GM13977 (cell line): ENCODE measurements at regions not wholly inside any gene's neighbourhood (a gene's known extent, or its start where the extent isn't known, plus 50 kb on each side); places are given as distances from the start of the nearest gene placed in this dataset.
"Not testable (repeated sequence)": the region's sequence is repeated elsewhere in the genome, so short reads cannot be mapped to it uniquely, and the experiment has no call there.

Experiments
- DNase-seq: peaks from one replicate; pipeline ENCODE4 v3.0.0; 2012; ENCODE audit warnings: low spot score
- in situ Hi-C: fragments of 300-500 bp; cut with MboI; formaldehyde crosslinking; loops from one replicate; pipeline ENCODE4 v1.12.0; 2022; ENCODE audit warnings: low sequenced_read_pairs, low pct_unique_long_range_greater_than_20kb, mixed read lengths, inconsistent platforms; ENCODE audit not compliant: unreplicated experiment
- TF ChIP-seq, protein P1 (sequence below): IDR thresholded peaks from 2 replicates; pipeline ENCODE4 v1.5.1; 2012; ENCODE audit warnings: mild to moderate bottlenecking, control low read depth; ENCODE audit not compliant: insufficient read depth; ENCODE audit errors: extremely low read depth, missing control alignments

- DNase-seq = peak; percentile 48
- in situ Hi-C loops = not testable (repeated sequence)
Observed at GRCh38 chr17:30731210-30732132, 93.0 kb downstream of the CRLF3 start.

DNA sequence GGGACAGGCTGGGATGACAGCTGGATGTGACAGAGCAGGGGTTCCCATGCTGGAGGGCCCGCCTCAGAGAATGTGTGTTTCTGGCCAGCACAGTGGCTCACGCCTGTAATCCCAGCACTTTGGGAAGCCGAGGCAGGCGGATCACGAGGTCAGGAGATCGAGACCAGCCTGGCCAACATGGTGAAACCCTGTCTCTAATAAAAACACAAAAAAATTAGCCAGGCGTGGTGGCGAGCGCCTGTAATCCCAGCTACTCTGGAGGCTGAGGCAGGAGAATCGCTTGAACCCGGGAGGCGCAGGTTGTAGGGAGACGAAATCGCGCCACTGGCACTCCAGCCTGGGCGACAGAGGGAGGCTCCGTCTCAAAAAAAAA is 93.7 kb downstream of the CRLF3 start:
- in situ Hi-C loops = not testable (repeated sequence)

GRCh38 chr17:30730171-30730836 is 94.2 kb downstream of the CRLF3 start:
- DNase-seq, in situ Hi-C loops: not testable (repeated sequence)

More for the DNA sequence above, 93.7 kb downstream of the CRLF3 start:
- DNase-seq = not testable (repeated sequence)

- DNase-seq, in situ Hi-C loops: not testable (repeated sequence)
Observed at GRCh38 chr17:30729471-30730170, 94.9 kb downstream of the CRLF3 start.

DNA sequence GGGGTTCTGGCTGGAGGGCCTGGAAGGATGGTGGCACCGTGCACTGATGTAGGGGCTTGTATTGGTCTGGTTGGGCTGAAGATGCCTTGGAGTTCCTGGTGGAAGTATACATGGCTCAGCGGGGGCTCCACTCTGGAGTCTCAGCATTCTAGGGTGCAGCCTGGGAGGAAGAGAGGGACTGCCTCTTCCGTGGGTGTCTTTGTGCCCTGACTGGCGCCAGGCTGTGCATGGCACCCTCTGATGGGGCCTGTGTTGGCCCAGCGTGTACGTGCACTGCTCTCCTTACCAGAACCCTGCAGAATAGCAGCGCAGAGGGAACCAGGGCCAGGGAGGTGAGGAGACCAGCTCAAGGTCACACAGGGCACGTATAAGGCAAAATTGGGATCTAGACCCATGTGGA is 97.0 kb downstream of the CRLF3 start:
- in situ Hi-C loops, DNase-seq: not testable (repeated sequence)

DNA sequence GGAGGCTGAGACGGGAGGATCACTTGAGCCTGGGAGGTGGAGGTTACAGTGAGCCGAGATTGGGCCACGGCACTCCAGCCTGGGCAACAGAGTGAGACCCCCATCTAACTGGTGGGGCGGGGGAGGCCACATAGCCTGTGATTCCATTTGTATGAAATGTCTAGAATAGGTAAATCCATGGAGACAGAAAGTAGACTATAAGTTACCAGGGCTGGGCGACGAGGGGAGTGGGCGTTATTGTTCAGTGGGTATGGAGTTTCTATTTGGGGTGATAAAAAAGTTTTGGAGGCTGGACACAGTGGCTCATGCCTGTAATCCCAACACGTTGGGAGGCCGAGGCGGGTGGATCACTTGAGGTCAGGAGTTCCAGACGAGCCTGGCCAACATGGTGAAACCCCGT is 97.8 kb downstream of the CRLF3 start:
- in situ Hi-C loops, DNase-seq: not testable (repeated sequence)

GRCh38 chr17:30726310-30726709 is 98.2 kb downstream of the CRLF3 start:
- DNase-seq, in situ Hi-C loops: not testable (repeated sequence)

- in situ Hi-C loops = loop anchor here (25.0 kb wide), 1 partner anchor 387 kb away; the partner anchor contains the start of gene TMIGD1
- not testable (repeated sequence) for DNase-seq
Observed at GRCh38 chr17:30724034-30724650, 100.3 kb downstream of the CRLF3 start.

DNA sequence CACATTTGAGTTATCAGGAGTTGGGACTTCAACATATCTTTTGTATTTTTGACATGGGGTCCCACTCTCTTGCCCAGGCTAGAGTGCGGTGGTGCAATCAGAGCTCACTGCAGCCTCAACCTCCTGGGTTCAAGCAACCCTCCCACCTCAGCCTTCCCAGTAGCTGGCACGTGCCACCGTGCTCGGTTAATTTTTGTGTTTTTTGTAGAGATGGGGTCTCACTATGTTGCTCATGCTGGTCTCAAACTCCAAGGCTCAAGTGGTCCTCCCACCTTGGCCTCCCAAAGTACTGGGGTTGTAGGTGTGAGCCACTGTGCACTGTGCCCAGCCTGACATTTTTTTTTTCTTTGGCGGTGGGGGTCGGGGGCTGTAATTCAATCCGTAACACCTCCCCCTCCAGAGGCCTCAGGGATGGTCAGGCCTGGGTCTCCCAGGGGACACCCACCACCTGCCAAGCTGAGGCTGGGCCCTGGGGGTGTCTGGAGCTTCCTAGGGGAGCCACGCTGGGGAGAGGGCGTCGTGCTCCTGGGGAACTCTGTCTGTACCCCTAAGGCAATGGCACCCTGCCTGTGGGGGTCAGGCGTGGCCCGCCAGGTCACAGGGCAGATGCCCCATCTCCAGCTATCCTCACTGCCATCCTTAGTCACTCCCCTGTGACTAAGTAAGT is 102.2 kb downstream of the CRLF3 start:
- in situ Hi-C loops = loop anchor here (25.0 kb wide), 1 partner anchor 385 kb away; the partner anchor contains the start of gene TMIGD1
- not testable (repeated sequence) for DNase-seq

DNA sequence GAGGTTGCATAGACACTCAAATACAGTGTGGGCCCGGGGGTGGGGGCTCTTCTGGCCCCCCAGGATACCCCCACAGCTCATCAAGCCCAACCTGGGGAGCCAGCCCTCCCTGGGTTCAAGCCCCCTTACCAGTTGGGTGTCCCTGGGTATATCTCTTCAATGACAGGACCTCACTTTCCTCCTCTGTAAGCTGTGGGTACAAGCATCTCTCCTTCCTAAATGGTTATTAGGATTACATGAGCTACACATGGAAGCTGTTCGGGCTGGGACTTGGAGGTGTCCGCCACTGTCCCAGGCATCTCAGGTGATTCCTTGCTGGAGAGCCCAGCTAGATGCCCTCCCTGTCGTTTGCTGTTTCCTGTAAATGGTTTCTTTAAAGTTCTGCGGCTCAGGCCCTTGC is 103.5 kb downstream of the CRLF3 start:
- DNase-seq = not testable (repeated sequence)
- in situ Hi-C loops = loop anchor here (25.0 kb wide), 1 partner anchor 384 kb away; the partner anchor contains the start of gene TMIGD1

GRCh38 chr17:30720013-30720471 is 104.5 kb downstream of the CRLF3 start:
- TF ChIP-seq, protein P1, sequence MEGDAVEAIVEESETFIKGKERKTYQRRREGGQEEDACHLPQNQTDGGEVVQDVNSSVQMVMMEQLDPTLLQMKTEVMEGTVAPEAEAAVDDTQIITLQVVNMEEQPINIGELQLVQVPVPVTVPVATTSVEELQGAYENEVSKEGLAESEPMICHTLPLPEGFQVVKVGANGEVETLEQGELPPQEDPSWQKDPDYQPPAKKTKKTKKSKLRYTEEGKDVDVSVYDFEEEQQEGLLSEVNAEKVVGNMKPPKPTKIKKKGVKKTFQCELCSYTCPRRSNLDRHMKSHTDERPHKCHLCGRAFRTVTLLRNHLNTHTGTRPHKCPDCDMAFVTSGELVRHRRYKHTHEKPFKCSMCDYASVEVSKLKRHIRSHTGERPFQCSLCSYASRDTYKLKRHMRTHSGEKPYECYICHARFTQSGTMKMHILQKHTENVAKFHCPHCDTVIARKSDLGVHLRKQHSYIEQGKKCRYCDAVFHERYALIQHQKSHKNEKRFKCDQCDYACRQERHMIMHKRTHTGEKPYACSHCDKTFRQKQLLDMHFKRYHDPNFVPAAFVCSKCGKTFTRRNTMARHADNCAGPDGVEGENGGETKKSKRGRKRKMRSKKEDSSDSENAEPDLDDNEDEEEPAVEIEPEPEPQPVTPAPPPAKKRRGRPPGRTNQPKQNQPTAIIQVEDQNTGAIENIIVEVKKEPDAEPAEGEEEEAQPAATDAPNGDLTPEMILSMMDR = no peak
- in situ Hi-C loops = loop anchor here (25.0 kb wide), 1 partner anchor 383 kb away; the partner anchor contains the start of gene TMIGD1
- no peak for DNase-seq
